Upper lobe of left lung (tissue), 6 donors: ENCODE measurements at regions not wholly inside any gene's neighbourhood (a gene's known extent, or its start where the extent isn't known, plus 50 kb on each side); places are given as distances from the start of the nearest gene placed in this dataset.

Source experiments
- ATAC-seq, 2 donors: fragments of 200-7000 bp; cut with Tn5 transposase; one replicate each; pipeline ENCODE4 v1.9.1; 2022; ENCODE audit warnings: mild to moderate bottlenecking in 2 of 2, moderate library complexity in 2 of 2; ENCODE audit not compliant: low FRiP score in 2 of 2
- DNase-seq, 2 donors: peaks; one replicate each; pipeline ENCODE4 v3.0.0-alpha.2; 2019 to 2020
- H3K27ac ChIP-seq, 4 donors: fragments of 200-600 bp; sonication (generic); one replicate each; pipeline ENCODE4 v1.5.1; 2016 to 2019
- H3K27me3 ChIP-seq, 4 donors: fragments of 200-600 bp; sonication (generic); one replicate each; pipeline ENCODE4 v1.5.1; 2017 to 2019
- H3K36me3 ChIP-seq, 4 donors: fragments of 200-600 bp; sonication (generic); one replicate each; pipeline ENCODE4 v1.5.1; 2016 to 2019
- H3K4me1 ChIP-seq, 4 donors: fragments of 200-600 bp; sonication (generic); one replicate each; pipeline ENCODE4 v1.5.1; 2018 to 2019
- H3K4me3 ChIP-seq, 4 donors: fragments of 200-600 bp; sonication (generic); one replicate each; pipeline ENCODE4 v1.5.1; 2017 to 2019; ENCODE audit warnings: mild to moderate bottlenecking in 2 of 4, moderate library complexity in 1 of 4
- H3K9me3 ChIP-seq, 4 donors: fragments of 200-600 bp; sonication (generic); one replicate each; pipeline ENCODE4 v1.5.1; 2018 to 2019
- CTCF ChIP-seq, 6 experiments: fragments of 450-650 bp in 4 of 6; fragments of 200-600 bp in 2 of 6; sonication (generic) in 2 of 6; IDR thresholded peaks; one replicate each; pipeline ENCODE4 v1.5.1; 2016 to 2019; ENCODE audit warnings: antibody characterized with exemption in 6 of 6
- EP300 ChIP-seq, 4 donors: sonication (generic); formaldehyde crosslinking; IDR thresholded peaks; one replicate each; pipeline ENCODE4 v1.5.1; 2017; ENCODE audit warnings: antibody characterized with exemption in 4 of 4, control low read depth in 2 of 4
- POLR2A ChIP-seq, 4 donors: fragments of 450-650 bp; IDR thresholded peaks; one replicate each; pipeline ENCODE4 v1.5.1; 2016 to 2017; ENCODE audit warnings: antibody characterized with exemption in 4 of 4, mild to moderate bottlenecking in 2 of 4
- POLR2AphosphoS5 ChIP-seq, 2 donors: sonication (generic); formaldehyde crosslinking; IDR thresholded peaks; one replicate each; pipeline ENCODE4 v1.5.1; 2017; ENCODE audit warnings: antibody characterized with exemption in 2 of 2
- WGBS, 2 donors: methylation state at CpG; one replicate each; pipeline ENCODE4 v1.1.5; 2017 to 2018; 5-methylcytosine and 5-hydroxymethylcytosine counted together
- donor health status: DM: no; HTN: no; CAD: no; lungs with moderate emphysema.
- donor health status: DM: no; HTN: yes; CAD: no; lungs with severe emphysema.

DNA sequence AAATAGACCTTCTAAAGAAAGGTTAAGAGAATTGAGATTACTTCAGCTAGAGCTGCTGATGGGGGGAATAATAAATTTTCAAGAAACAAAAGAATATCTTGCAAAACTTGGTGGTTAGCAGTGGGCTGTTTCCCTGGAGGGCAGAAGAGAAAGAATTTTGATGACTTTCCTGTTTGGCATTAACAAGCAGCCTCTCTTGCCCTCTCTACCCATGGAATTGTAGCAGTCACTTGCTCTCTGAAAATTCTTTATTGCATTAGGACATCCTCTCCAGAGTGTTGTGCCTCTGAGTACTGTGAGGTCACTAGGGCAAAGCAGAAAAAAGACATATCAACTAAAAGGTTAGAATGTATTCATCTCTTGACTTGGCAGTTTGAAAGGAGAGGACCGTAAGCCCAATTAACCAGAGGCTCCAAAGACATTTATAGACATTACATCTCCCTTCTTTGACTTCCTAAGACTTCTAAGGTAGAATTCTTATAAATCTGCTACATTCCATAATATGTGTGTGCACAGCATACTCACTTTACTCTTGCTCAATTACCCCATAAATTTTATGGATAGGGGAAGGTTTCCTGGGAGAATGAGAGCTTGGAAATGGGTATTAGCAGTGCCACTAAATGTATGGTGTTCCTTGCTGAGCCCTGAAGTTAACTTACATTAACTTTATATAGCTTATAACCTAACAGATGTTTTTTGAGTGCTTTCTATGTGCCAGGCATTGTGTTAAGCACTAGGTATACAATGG is 215.3 kb downstream of the KIF20B start:
- WGBS, 2 donors = 87 to 100% methylated on average over 1 of the region's 1 CpG
- H3K27ac ChIP-seq = no peak overlapping the region
- DNase-seq (no peak), ATAC-seq (no peak)
- H3K27me3 ChIP-seq = no peaks in the 10 kb centered on the region
- H3K36me3 ChIP-seq = no peaks in the 10 kb centered on the region
- H3K9me3 ChIP-seq = no peaks in the 10 kb centered on the region
- no peak overlapping the region for H3K4me3 ChIP-seq
- H3K4me1 ChIP-seq = no peaks in the 10 kb centered on the region
- TF ChIP-seq POLR2AphosphoS5 (IDR thresholded peaks at IDR 0.05) (no peak), POLR2A (IDR thresholded peaks at IDR 0.05) (no peak)

- Histone ChIP-seq H3K36me3 (no peaks in the 10 kb centered on the region), H3K27ac (no peak overlapping the region), H3K4me3 (no peak overlapping the region), H3K4me1 (no peaks in the 10 kb centered on the region), H3K27me3 (no peaks in the 10 kb centered on the region), H3K9me3 (no peaks in the 10 kb centered on the region)
- ATAC-seq = no peak
- no peak for DNase-seq
- 88 to 91% methylated on average over 5 of the region's 5 CpGs for WGBS, 2 donors
- TF ChIP-seq POLR2A (IDR thresholded peaks at IDR 0.05) (no peak), POLR2AphosphoS5 (IDR thresholded peaks at IDR 0.05) (no peak), EP300 (IDR thresholded peaks at IDR 0.05) (no peak), CTCF (IDR thresholded peaks at IDR 0.05) (no peak)
Observed at GRCh38 chr10:89921403-89921802, 220.0 kb downstream of the KIF20B start.

DNA sequence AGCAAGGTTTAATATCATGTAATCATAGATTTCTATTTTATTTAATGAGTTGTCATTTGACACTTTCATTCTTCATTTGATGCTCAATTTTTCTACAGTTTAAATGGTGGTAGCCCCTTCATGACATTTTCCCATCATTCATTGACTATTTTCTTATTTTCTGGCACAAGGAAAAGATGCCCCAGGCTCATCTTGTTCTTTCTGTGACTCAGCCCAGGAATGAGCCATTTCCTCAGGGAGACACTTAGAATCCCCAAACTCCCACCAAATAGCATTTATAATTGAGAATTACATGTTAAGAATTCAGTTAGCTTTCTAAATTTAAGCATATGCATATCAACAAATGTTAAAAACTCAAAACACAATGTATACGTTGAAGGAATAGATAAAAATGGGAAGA is 222.3 kb downstream of the KIF20B start:
- H3K9me3 ChIP-seq = no peaks in the 10 kb centered on the region
- ATAC-seq (no peak), DNase-seq (no peak)
- no peaks in the 10 kb centered on the region for H3K36me3 ChIP-seq
- no peaks in the 10 kb centered on the region for H3K4me1 ChIP-seq
- no peaks in the 10 kb centered on the region for H3K27me3 ChIP-seq
- H3K27ac ChIP-seq = no peak overlapping the region
- TF ChIP-seq CTCF (IDR thresholded peaks at IDR 0.05) (no peak), EP300 (IDR thresholded peaks at IDR 0.05) (no peak), POLR2AphosphoS5 (IDR thresholded peaks at IDR 0.05) (no peak), POLR2A (IDR thresholded peaks at IDR 0.05) (no peak)
- WGBS, 2 donors = 86 to 91% methylated on average over 1 of the region's 1 CpG
- no peak overlapping the region for H3K4me3 ChIP-seq

- no peak for DNase-seq
- Histone ChIP-seq H3K9me3 (no peaks in the 10 kb centered on the region), H3K4me1 (no peaks in the 10 kb centered on the region), H3K27me3 (no peaks in the 10 kb centered on the region), H3K4me3 (no peak overlapping the region), H3K27ac (no peak overlapping the region), H3K36me3 (no peaks in the 10 kb centered on the region)
- 79 to 95% methylated on average over 1 of the region's 1 CpG for WGBS, 2 donors
- TF ChIP-seq EP300 (IDR thresholded peaks at IDR 0.05) = no peak
- TF ChIP-seq POLR2AphosphoS5 (IDR thresholded peaks at IDR 0.05) = no peak
- no peak for TF ChIP-seq POLR2A (IDR thresholded peaks at IDR 0.05)
- no peak for TF ChIP-seq CTCF (IDR thresholded peaks at IDR 0.05)
- no peak for ATAC-seq
Observed at GRCh38 chr10:89924261-89924660, 222.9 kb downstream of the KIF20B start.

DNA sequence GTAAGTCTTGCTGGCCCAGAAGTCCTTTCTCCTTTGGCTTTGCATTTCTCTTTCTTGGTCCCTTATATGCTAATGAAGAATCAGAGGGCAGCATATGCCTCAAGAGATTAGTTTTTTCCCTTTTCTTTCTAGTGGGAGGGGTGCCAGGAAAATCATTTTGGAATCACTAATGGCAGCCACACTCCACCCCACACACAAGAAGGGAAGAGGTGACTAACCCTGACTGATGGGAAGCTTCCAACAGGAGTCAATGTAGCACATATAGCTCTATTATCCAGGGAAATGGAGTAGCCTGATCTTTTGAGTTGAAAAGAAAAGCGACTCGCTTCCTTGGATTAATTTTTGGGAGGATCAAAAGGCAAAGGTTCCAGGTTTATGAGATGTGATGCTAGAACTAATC is 225.3 kb downstream of the KIF20B start:
- ATAC-seq = no peak
- Histone ChIP-seq H3K36me3 (no peaks in the 10 kb centered on the region), H3K9me3 (peaks cover 0 to 4% (median 0%) of the 10 kb centered on the region in 4 donors), H3K27me3 (no peaks in the 10 kb centered on the region), H3K4me3 (no peak overlapping the region), H3K27ac (no peak overlapping the region), H3K4me1 (no peaks in the 10 kb centered on the region)
- no peak for DNase-seq
- 89 to 93% methylated on average over 2 of the region's 2 CpGs for WGBS, 2 donors
- TF ChIP-seq POLR2A (IDR thresholded peaks at IDR 0.05) (no peak), POLR2AphosphoS5 (IDR thresholded peaks at IDR 0.05) (no peak), CTCF (IDR thresholded peaks at IDR 0.05) (no peak), EP300 (IDR thresholded peaks at IDR 0.05) (no peak)
